Thyroid gland (tissue), 4 donors: ENCODE measurements at regions not wholly inside any gene's neighbourhood (a gene's known extent, or its start where the extent isn't known, plus 50 kb on each side); places are given as distances from the start of the nearest gene placed in this dataset.

Source experiments
- DNase-seq, 2 donors: peaks; one replicate each; pipeline ENCODE4 v3.0.0-alpha.2; 2019
- H3K27ac ChIP-seq, 3 donors: fragments of 200-600 bp; sonication (generic); 1 replicate in 2 of 3; 2 replicates in 1 of 3; pipeline ENCODE4 v1.5.1; 2016 to 2019; ENCODE audit warnings: mild to moderate bottlenecking in 1 of 3, moderate library complexity in 1 of 3
- H3K27me3 ChIP-seq: fragments of 200-600 bp; sonication (generic); one replicate; pipeline ENCODE4 v1.5.1; 2019
- H3K36me3 ChIP-seq, 2 donors: fragments of 200-600 bp; sonication (generic); one replicate each; pipeline ENCODE4 v1.5.1; 2016 to 2019
- H3K4me1 ChIP-seq, 2 donors: fragments of 200-600 bp; sonication (generic); one replicate each; pipeline ENCODE4 v1.5.1; 2017 to 2019
- H3K4me3 ChIP-seq, 3 donors: fragments of 200-600 bp; sonication (generic); replicated peaks in 1 of 3; 1 replicate in 2 of 3; 2 replicates in 1 of 3; pipeline ENCODE4 v1.5.1; 2016; ENCODE audit warnings: mild to moderate bottlenecking in 1 of 3
- H3K9me3 ChIP-seq: fragments of 200-600 bp; sonication (generic); one replicate; pipeline ENCODE4 v1.5.1; 2017
- POLR2A ChIP-seq, 2 donors: fragments of 450-650 bp; IDR thresholded peaks; one replicate each; pipeline ENCODE4 v1.6.1; 2017; ENCODE audit warnings: antibody characterized with exemption in 2 of 2, mild to moderate bottlenecking in 2 of 2, moderate library complexity in 1 of 2
- WGBS, 2 donors: methylation state at CpG; one replicate each; pipeline ENCODE4 v1.1.5; 2017; 5-methylcytosine and 5-hydroxymethylcytosine counted together
- intact Hi-C: fragments of 100-400 bp; cut with DNase I; formaldehyde crosslinking; loops from one replicate; pipeline ENCODE4 v1.15.1; 2023
- TF ChIP-seq, protein P1 (sequence below), 6 experiments: fragments of 200-600 bp in 3 of 6; fragments of 450-650 bp in 3 of 6; sonication (generic) in 3 of 6; IDR thresholded peaks; one replicate each; pipeline ENCODE4 v1.5.1; 2016 to 2019; ENCODE audit warnings: antibody characterized with exemption in 6 of 6, mild to moderate bottlenecking in 2 of 6, inconsistent platforms in 1 of 6, moderate library complexity in 1 of 6

DNA sequence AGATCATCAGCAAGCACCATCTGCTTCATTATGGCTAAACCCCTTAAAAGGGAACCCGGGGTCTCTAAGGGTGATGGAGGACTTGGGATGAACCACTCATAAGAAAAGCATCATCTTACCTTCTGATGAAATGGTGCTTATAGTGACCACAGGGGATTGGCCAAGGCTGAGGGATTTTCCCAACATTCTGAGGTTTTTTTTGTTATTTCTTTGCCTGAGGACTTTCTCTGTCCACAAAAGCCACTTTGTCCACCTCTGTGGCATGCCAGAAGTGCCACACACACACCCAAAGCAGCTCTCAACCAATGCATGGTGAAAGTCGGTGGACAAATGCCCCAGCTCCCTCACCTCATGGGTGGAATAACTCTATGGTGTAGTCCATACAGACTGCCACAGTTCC is 79.3 kb upstream of the TOP1 start:
- H3K36me3 ChIP-seq = no peaks in the 10 kb centered on the region
- DNase-seq = no peak
- H3K4me3 ChIP-seq = no peak overlapping the region
- TF ChIP-seq, protein P1, sequence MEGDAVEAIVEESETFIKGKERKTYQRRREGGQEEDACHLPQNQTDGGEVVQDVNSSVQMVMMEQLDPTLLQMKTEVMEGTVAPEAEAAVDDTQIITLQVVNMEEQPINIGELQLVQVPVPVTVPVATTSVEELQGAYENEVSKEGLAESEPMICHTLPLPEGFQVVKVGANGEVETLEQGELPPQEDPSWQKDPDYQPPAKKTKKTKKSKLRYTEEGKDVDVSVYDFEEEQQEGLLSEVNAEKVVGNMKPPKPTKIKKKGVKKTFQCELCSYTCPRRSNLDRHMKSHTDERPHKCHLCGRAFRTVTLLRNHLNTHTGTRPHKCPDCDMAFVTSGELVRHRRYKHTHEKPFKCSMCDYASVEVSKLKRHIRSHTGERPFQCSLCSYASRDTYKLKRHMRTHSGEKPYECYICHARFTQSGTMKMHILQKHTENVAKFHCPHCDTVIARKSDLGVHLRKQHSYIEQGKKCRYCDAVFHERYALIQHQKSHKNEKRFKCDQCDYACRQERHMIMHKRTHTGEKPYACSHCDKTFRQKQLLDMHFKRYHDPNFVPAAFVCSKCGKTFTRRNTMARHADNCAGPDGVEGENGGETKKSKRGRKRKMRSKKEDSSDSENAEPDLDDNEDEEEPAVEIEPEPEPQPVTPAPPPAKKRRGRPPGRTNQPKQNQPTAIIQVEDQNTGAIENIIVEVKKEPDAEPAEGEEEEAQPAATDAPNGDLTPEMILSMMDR (IDR thresholded peaks at IDR 0.05) = no peak
- intact Hi-C loops = no loop called here
- WGBS, 2 donors = 76 to 77% methylated on average over 2 of the region's 2 CpGs
- no peaks in the 10 kb centered on the region for H3K4me1 ChIP-seq
- no peak overlapping the region for H3K27ac ChIP-seq
- H3K27me3 ChIP-seq = no peaks in the 10 kb centered on the region
- no peaks in the 10 kb centered on the region for H3K9me3 ChIP-seq

DNA sequence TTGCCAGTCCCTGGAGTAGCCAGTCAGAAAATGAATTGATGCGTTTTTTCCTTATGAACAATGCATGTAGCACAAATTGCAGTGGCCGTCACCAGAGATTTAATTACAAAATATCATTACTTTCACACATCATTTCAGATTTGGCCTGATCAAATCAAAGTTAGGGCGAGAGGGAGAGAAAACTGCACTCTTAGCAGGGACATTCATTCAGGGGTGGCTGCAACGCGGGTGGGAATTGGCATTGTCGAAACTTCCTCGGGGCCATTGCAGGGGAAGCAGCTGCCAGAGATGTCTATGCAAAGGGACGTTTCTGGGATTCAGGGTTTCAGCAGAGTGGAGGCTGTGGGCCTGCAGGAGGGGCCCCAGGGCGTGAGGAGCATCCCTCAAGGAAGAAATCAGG is 76.5 kb upstream of the TOP1 start:
- H3K36me3 ChIP-seq = no peaks in the 10 kb centered on the region
- no peaks in the 10 kb centered on the region for H3K9me3 ChIP-seq
- no peaks in the 10 kb centered on the region for H3K27me3 ChIP-seq
- no peak for DNase-seq
- H3K4me3 ChIP-seq = no peak overlapping the region
- H3K27ac ChIP-seq = no peak overlapping the region
- no peak for TF ChIP-seq POLR2A (IDR thresholded peaks at IDR 0.05)
- TF ChIP-seq, protein P1 (IDR thresholded peaks at IDR 0.05) = no peak
- WGBS, 2 donors = 50 to 58% methylated on average over 9 of the region's 9 CpGs
- no peaks in the 10 kb centered on the region for H3K4me1 ChIP-seq
- intact Hi-C loops = loop anchor here (10.0 kb wide), 1 partner anchor 1687 kb away; no protein-coding TSS in a partner anchor

DNA sequence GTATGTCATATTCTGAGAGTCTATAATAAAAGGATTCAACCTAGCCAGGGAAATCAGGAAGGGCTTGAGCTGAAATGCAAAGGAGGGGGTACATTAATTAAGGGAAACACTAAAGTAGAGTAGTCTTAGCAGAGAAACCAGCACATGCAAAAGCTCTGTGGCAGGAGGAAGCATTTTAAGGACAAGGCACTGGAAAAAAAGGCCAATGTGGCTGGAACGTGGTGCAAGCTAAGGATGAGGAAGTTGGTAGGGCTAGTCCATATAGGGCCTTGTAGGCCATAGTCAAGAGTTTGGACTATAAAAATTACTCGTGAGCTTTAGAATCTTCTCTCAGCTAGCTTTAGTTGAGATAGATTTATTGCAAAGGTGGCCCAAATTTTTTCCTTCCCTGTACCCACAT is 75.2 kb upstream of the TOP1 start:
- intact Hi-C loops = loop anchor here (10.0 kb wide), 1 partner anchor 1689 kb away; no protein-coding TSS in a partner anchor
- WGBS, 2 donors = 85% methylated on average over 2 of the region's 2 CpGs

DNA sequence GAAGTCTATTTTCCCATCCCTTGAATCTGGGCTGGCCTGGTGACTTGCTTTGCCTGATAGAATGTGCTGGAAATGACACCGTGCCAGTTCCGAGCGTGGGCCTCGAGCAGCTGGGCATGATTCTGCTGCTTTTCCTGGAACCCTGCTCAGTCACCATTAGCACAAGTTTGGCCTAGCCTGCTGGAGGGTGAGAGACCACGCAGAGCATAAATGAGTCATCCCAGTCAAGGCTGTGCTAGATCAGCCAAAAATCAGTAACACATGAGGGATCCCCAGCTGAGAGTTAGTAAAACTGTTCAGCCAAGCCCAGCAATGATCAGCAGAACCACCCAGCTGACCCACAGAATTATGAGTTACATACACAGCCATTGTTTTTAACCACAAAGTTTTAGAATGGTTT is 74.8 kb upstream of the TOP1 start:
- 81 to 98% methylated on average over 5 of the region's 5 CpGs for WGBS, 2 donors
- Histone ChIP-seq H3K27me3 (no peaks in the 10 kb centered on the region), H3K9me3 (no peaks in the 10 kb centered on the region), H3K4me3 (no peak overlapping the region), H3K4me1 (no peaks in the 10 kb centered on the region), H3K36me3 (no peaks in the 10 kb centered on the region), H3K27ac (no peak overlapping the region)
- TF ChIP-seq, protein P1 (IDR thresholded peaks at IDR 0.05) = no peak
- no peak for TF ChIP-seq POLR2A (IDR thresholded peaks at IDR 0.05)
- intact Hi-C loops = loop anchor here (10.0 kb wide), 1 partner anchor 1689 kb away; no protein-coding TSS in a partner anchor
- DNase-seq = no peak

More for the DNA sequence above, 75.2 kb upstream of the TOP1 start:
- DNase-seq = no peak
- TF ChIP-seq POLR2A (IDR thresholded peaks at IDR 0.05) = no peak
- TF ChIP-seq, protein P1 (IDR thresholded peaks at IDR 0.05) = no peak
- Histone ChIP-seq H3K4me3 (no peak overlapping the region), H3K27ac (no peak overlapping the region), H3K9me3 (no peaks in the 10 kb centered on the region), H3K4me1 (no peaks in the 10 kb centered on the region), H3K27me3 (no peaks in the 10 kb centered on the region), H3K36me3 (no peaks in the 10 kb centered on the region)

DNA sequence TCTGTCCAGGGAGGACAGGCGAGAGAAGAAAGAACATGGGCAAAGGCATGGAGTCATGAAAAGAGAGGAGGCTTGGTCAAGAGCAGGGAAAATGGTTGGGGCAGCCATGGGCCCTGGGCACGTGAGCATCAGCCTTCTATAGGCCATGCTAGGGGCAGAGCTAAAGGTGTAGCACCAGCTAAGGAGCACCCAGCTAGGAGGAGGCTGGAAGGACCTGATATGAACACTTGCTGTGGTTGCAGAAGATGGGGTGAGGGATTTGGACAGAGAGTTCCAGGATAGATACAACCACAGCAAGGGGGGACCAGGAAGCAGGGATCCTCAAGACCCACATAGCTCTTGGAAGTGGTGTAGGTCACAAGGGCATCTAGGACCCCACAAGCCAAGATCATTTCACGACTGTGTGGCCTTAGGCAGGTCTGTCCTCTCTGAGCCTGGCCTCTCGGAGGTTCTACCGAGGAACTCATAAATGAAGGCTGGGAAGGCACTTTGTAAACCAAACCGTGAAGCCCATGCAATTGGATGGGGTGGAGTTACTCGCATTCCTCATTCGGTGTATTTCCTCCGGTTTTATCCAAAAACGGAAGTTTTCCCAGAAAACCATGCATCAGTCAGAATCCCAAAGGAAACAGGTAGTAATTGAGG is 74.0 kb upstream of the TOP1 start:
- TF ChIP-seq POLR2A (IDR thresholded peaks at IDR 0.05) = no peak
- TF ChIP-seq, protein P1 (IDR thresholded peaks at IDR 0.05) = no peak
- no peaks in the 10 kb centered on the region for H3K27me3 ChIP-seq
- H3K4me3 ChIP-seq = no peak overlapping the region
- H3K4me1 ChIP-seq = no peaks in the 10 kb centered on the region
- H3K9me3 ChIP-seq = no peaks in the 10 kb centered on the region
- H3K36me3 ChIP-seq = no peaks in the 10 kb centered on the region
- no peak overlapping the region for H3K27ac ChIP-seq
- DNase-seq = no peak
- 94 to 97% methylated on average over 9 to 10 of the region's 10 CpGs for WGBS, 2 donors
- intact Hi-C loops = loop anchor here (10.0 kb wide), 1 partner anchor 1690 kb away; no protein-coding TSS in a partner anchor
